ENCODE measurements at regions not wholly inside any gene's neighbourhood (a gene's known extent, or its start where the extent isn't known, plus 50 kb on each side); places are given as distances from the start of the nearest gene placed in this dataset.
A peak's percentile ranks its signal among the peaks of the same experiment; 100 is the strongest.

DNA sequence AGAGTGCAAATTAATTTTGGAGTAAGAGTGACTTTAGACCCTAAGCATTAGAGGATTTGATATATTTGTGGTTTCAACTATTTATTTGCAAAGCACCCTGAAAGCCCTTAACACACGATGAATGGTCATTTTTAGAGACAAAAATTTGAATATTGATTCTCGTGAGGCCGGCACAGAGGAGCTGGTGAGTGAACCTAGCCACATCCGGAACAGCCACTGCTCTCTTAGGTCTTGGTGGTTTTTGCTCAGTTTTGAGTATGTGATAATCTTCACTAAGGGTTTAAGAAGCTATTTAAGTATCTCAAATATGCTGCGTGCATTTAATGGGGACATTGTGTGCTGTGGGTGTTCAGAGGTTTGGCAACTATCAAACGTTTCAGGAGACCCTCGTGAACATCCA is 204.8 kb downstream of the TSN start:
- H3K4me3 ChIP-seq (ENCODE audit: low read length in 2 of 2), result no peak overlapping the region
- H3K9me3 ChIP-seq (ENCODE audit: control insufficient read depth in 2 of 2, low read length in 2 of 2), result no peaks in the 10 kb centered on the region
- no peaks in the 10 kb centered on the region for H3K36me3 ChIP-seq (ENCODE audit: control insufficient read depth in 2 of 2, insufficient read depth in 2 of 2, low read length in 2 of 2)
- H3K4me1 ChIP-seq (ENCODE audit: control insufficient read depth, insufficient read depth, low read length), result no peaks in the 10 kb centered on the region
- no peak overlapping the region for H3K9ac ChIP-seq (ENCODE audit: low read length in 2 of 2)
- H3K27ac ChIP-seq (ENCODE audit: low read length), result no peak overlapping the region
- peaks cover 0 to 4% of the 10 kb centered on the region in 2 donors for H3K27me3 ChIP-seq (ENCODE audit: control insufficient read depth in 1 of 2, insufficient read depth in 2 of 2, low read length in 2 of 2)

DNA sequence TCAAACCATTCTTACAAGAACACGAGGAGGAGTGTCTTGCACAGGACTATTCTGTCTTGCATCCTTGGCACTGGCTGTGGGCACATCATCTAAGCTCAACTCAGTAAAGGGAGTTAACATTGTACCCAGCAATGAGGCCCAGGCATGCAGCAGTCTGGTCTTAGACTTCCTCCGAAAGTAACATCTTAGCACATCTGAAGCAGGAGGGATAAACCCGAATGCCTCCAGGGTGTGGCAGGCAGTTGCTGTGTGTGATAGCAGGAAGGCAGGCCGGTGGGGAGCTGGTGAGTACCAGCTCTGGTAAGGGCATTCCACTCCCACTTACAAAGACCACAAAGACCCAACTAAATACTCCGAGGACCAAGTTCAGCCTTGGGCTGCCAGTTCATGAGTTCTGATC is 206.3 kb downstream of the TSN start:
- Histone ChIP-seq H3K27me3 (ENCODE audit: control insufficient read depth in 1 of 2, insufficient read depth in 2 of 2, low read length in 2 of 2) (no peaks in the 10 kb centered on the region), H3K9me3 (ENCODE audit: control insufficient read depth in 2 of 2, low read length in 2 of 2) (no peaks in the 10 kb centered on the region), H3K9ac (ENCODE audit: low read length in 2 of 2) (no peak overlapping the region), H3K36me3 (ENCODE audit: control insufficient read depth in 2 of 2, insufficient read depth in 2 of 2, low read length in 2 of 2) (no peaks in the 10 kb centered on the region), H3K27ac (ENCODE audit: low read length) (no peak overlapping the region), H3K4me3 (ENCODE audit: low read length in 2 of 2) (no peak overlapping the region), H3K4me1 (ENCODE audit: control insufficient read depth, insufficient read depth, low read length) (no peaks in the 10 kb centered on the region)

DNA sequence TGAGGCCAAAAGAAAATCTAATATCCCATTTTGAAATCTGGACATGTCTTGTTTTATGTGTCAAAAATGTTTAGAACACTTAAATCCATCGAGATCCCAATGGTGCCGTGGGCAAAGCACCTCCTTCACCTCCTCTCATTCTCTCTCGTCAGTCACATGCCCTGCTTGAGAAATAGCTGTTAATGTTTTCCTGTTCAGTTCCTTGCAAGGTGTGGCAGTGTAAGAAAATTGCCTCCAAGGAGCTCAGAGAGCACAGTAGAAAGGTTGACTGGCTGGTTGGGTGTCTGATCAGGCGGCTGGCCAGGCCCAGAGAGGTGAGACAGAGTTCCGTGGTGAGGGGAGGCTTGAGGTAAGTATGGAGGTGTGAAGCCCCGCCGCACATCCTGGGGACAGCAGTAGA is 210.2 kb downstream of the TSN start:
- Histone ChIP-seq H3K4me1 (ENCODE audit: control insufficient read depth, insufficient read depth, low read length) (no peaks in the 10 kb centered on the region), H3K27ac (ENCODE audit: low read length) (no peak overlapping the region), H3K36me3 (ENCODE audit: control insufficient read depth in 2 of 2, insufficient read depth in 2 of 2, low read length in 2 of 2) (no peaks in the 10 kb centered on the region), H3K27me3 (ENCODE audit: control insufficient read depth in 1 of 2, insufficient read depth in 2 of 2, low read length in 2 of 2) (no peaks in the 10 kb centered on the region), H3K9ac (ENCODE audit: low read length in 2 of 2) (no peak overlapping the region), H3K9me3 (ENCODE audit: control insufficient read depth in 2 of 2, low read length in 2 of 2) (no peaks in the 10 kb centered on the region), H3K4me3 (ENCODE audit: low read length in 2 of 2) (no peak overlapping the region)

DNA sequence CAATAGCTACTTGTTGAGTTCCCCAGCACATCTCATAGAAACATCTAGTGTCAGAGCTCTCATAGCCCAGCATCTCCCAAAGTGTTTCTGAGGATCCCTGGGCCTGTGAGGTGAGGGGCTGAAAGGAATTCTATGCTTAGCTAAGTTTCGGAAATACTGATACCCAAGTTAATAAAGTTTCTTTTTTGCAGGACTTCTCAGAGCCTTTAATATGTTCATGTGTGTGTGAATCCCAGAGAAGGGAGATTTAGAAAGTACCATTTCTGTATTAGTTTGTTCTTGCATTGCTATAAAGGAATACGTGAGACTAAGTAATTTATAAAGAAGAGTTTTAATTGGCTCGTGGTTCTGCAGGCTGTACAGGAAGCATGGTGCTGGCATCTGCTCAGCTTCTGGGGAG is 211.2 kb downstream of the TSN start:
- H3K4me3 ChIP-seq (ENCODE audit: low read length in 2 of 2), result no peak overlapping the region

DNA sequence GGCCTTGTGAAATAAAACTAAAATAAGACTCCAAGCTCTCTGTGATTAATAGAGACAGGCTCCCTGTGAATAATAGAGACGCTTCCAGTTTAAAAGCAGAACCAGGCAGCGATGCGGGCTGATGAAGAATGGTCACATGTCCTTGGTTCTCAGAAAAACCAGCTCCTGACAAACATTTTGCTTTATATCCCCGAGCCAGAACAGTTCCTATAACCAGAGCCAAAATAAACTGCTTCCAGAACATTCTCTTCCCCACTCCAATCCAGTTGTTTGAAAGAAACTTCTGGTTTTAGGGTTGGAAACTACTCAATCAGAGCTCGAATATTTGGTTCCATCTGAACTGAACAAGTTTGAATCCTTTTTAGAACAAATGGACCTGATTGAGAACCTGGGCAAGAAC is 213.7 kb downstream of the TSN start:
- Histone ChIP-seq H3K27me3 (ENCODE audit: control insufficient read depth in 1 of 2, insufficient read depth in 2 of 2, low read length in 2 of 2) (no peaks in the 10 kb centered on the region), H3K27ac (ENCODE audit: low read length) (no peak overlapping the region)

More for the DNA sequence above, 211.2 kb downstream of the TSN start:
- H3K9ac ChIP-seq (ENCODE audit: low read length in 2 of 2), result no peak overlapping the region
- H3K4me1 ChIP-seq (ENCODE audit: control insufficient read depth, insufficient read depth, low read length), result no peaks in the 10 kb centered on the region
- H3K36me3 ChIP-seq (ENCODE audit: control insufficient read depth in 2 of 2, insufficient read depth in 2 of 2, low read length in 2 of 2), result no peaks in the 10 kb centered on the region
- H3K27ac ChIP-seq (ENCODE audit: low read length), result no peak overlapping the region
- H3K9me3 ChIP-seq (ENCODE audit: control insufficient read depth in 2 of 2, low read length in 2 of 2), result no peaks in the 10 kb centered on the region
- H3K27me3 ChIP-seq (ENCODE audit: control insufficient read depth in 1 of 2, insufficient read depth in 2 of 2, low read length in 2 of 2), result no peaks in the 10 kb centered on the region

DNA sequence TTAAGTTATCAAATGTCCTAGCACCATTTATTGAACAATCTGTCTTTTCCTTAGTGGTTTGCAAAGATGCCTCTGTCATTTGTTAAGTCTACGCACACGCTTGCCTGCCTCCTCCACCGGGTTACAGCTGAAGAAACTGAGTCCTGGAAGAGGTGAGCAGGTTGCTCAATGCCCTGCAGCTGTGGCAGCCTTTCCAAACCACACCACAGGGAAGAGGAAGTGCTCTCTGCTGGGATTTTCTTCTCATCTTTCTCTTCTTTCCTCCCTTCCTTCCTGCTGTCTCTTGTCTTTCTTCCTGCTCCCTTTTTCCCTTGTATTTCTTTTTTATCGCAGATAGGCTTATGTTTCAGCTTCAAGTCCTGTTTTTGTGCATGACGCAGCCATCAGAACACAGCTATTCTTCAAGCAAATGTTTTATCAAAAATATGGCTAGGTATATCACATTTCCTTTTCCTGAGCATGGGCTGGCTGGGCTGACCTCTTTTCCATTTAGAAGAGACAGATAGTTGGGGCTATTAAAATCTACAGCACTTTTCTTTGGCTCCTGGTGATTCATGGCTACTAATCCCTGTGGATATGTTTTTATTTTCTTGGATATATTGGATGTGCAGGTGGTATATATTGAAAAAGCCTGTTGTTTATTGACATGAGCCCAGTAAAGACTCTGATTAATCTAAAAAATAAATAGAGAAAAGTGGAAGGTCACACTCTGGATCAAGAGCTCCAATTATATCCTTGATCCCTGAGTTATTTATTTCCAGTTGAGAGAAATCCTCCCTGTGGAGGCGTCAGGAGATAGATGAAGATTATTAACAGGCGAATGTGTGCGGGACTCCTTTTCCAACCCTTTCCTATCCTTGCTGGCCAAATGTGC is 214.6 kb downstream of the TSN start:
- H3K27me3 ChIP-seq (ENCODE audit: control insufficient read depth in 1 of 2, insufficient read depth in 2 of 2, low read length in 2 of 2), result no peaks in the 10 kb centered on the region
- H3K9ac ChIP-seq (ENCODE audit: low read length in 2 of 2), result no peak overlapping the region
- no peak overlapping the region for H3K27ac ChIP-seq (ENCODE audit: low read length)
- no peaks in the 10 kb centered on the region for H3K36me3 ChIP-seq (ENCODE audit: control insufficient read depth in 2 of 2, insufficient read depth in 2 of 2, low read length in 2 of 2)
- peaks cover 4% of the 10 kb centered on the region for H3K4me1 ChIP-seq (ENCODE audit: control insufficient read depth, insufficient read depth, low read length)
- H3K9me3 ChIP-seq (ENCODE audit: control insufficient read depth in 2 of 2, low read length in 2 of 2), result no peaks in the 10 kb centered on the region
- H3K4me3 ChIP-seq (ENCODE audit: low read length in 2 of 2), result no peak overlapping the region

More for the DNA sequence above, 213.7 kb downstream of the TSN start:
- Histone ChIP-seq H3K36me3 (ENCODE audit: control insufficient read depth in 2 of 2, insufficient read depth in 2 of 2, low read length in 2 of 2) (no peaks in the 10 kb centered on the region), H3K4me1 (ENCODE audit: control insufficient read depth, insufficient read depth, low read length) (no peaks in the 10 kb centered on the region), H3K4me3 (ENCODE audit: low read length in 2 of 2) (peak overlapping the region in 1 of 2 donors; percentile 36), H3K9me3 (ENCODE audit: control insufficient read depth in 2 of 2, low read length in 2 of 2) (no peaks in the 10 kb centered on the region), H3K9ac (ENCODE audit: low read length in 2 of 2) (peak overlapping the region in 1 of 2 donors; percentile 19)

DNA sequence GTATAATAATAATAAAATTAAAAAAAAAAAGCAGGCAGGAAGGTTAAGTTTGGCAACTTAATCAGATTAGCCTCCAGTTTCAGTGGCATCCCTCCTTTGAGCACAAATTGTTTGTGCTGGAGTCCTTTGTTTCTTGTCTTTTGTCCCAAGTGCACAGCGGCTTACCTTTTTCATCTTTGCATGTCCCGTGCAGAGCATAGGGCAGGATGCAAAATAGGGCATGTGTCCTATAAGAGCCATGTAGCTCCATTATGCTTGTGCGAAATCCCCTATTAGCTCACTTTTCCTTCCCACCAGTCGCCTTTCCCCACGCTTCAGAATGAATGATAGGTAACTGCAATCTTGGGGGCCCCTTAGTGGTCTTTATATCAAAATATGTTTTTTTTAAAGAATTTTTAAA is 216.8 kb downstream of the TSN start:
- Histone ChIP-seq H3K27ac (ENCODE audit: low read length) (no peak overlapping the region), H3K9me3 (ENCODE audit: control insufficient read depth in 2 of 2, low read length in 2 of 2) (no peaks in the 10 kb centered on the region), H3K27me3 (ENCODE audit: control insufficient read depth in 1 of 2, insufficient read depth in 2 of 2, low read length in 2 of 2) (no peaks in the 10 kb centered on the region), H3K36me3 (ENCODE audit: control insufficient read depth in 2 of 2, insufficient read depth in 2 of 2, low read length in 2 of 2) (no peaks in the 10 kb centered on the region), H3K4me1 (ENCODE audit: control insufficient read depth, insufficient read depth, low read length) (peaks cover 7% of the 10 kb centered on the region), H3K9ac (ENCODE audit: low read length in 2 of 2) (no peak overlapping the region), H3K4me3 (ENCODE audit: low read length in 2 of 2) (no peak overlapping the region)

DNA sequence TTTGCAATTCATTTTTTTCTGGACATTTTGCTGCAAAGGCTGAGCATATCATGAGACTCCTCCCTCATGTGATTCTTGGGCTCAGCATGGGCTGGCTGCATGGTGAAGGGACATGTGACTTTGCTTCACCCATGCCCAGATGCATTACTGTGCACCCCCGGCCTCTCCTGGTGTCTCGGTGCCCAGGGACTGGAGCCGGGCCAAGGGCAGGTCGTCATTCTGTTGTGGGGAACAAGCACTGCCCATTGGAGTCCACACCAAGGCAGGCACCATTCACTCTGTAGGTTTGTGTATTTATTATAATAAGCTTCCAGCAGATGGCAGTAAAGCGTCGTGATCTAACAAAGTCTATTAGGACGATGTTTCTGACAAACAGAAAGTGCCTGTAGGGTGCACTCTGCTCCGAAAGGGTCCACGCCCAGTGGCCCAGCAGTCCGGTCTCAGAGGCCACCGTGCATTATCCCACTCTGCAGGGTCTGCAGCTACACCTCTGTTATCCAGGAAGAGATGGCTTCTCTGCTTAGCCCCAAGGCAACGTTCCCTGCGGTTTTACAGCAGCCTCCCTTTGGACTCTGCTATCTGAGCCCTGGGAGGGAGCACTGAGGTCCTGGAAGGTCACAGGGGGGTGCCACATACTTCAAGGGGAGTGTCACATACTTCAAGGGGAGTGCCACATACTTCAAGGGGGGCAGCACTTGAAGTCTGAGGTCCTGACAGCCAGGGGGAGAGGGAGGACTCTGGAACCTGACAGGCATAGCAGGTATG is 219.6 kb downstream of the TSN start:
- peak overlapping the region; percentile 2 to 47 for H3K9ac ChIP-seq (ENCODE audit: low read length in 2 of 2)
- peaks cover 7% of the 10 kb centered on the region for H3K4me1 ChIP-seq (ENCODE audit: control insufficient read depth, insufficient read depth, low read length)
- peak overlapping the region; percentile 65 to 76 for H3K4me3 ChIP-seq (ENCODE audit: low read length in 2 of 2)
- H3K27me3 ChIP-seq (ENCODE audit: control insufficient read depth in 1 of 2, insufficient read depth in 2 of 2, low read length in 2 of 2), result no peaks in the 10 kb centered on the region
- H3K36me3 ChIP-seq (ENCODE audit: control insufficient read depth in 2 of 2, insufficient read depth in 2 of 2, low read length in 2 of 2), result no peaks in the 10 kb centered on the region
- H3K9me3 ChIP-seq (ENCODE audit: control insufficient read depth in 2 of 2, low read length in 2 of 2), result no peaks in the 10 kb centered on the region
- H3K27ac ChIP-seq (ENCODE audit: low read length), result no peak overlapping the region

DNA sequence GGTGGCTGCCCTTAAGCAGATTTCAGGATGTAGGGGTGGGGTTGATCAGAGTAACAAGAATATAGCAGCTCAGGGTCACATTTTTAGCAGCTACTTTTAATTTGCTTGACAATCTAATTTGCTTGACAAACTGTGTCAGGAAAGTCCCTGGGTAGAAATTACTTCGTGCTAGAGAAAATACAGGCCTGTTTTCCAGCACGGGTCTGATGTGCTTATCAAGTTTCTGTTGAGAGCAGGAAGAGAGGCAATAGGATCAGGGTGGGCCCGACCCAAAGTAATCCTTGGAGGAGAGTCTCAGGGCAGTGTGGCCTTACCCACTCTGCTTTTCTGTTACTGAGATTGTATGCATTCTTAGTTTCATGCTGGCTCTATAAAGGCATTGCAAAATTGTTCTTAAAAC is 221.5 kb downstream of the TSN start:
- Histone ChIP-seq H3K36me3 (ENCODE audit: control insufficient read depth in 2 of 2, insufficient read depth in 2 of 2, low read length in 2 of 2) (no peaks in the 10 kb centered on the region), H3K27ac (ENCODE audit: low read length) (no peak overlapping the region), H3K9me3 (ENCODE audit: control insufficient read depth in 2 of 2, low read length in 2 of 2) (no peaks in the 10 kb centered on the region), H3K4me1 (ENCODE audit: control insufficient read depth, insufficient read depth, low read length) (peaks cover 7% of the 10 kb centered on the region), H3K9ac (ENCODE audit: low read length in 2 of 2) (no peak overlapping the region), H3K4me3 (ENCODE audit: low read length in 2 of 2) (no peak overlapping the region), H3K27me3 (ENCODE audit: control insufficient read depth in 1 of 2, insufficient read depth in 2 of 2, low read length in 2 of 2) (no peaks in the 10 kb centered on the region)

DNA sequence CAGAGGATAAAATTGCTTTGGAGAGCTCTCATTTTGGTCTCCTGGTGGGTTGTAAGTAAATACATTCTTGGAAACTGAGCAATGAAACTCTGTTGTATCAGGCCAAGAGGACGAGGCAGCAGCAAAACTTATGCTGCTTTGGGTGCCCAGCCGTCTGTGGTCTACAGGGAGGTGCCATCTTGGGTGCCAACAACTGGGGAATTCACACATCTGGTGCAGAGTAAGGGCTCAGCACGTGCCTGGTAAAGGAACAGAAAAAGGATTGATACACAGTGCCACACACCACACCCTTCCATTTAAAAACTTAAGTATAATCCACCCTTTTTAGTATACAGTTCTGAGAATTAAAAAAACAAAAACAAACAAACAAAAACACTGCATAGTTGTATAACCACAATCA is 221.9 kb downstream of the TSN start:
- H3K27me3 ChIP-seq (ENCODE audit: control insufficient read depth in 1 of 2, insufficient read depth in 2 of 2, low read length in 2 of 2), result no peaks in the 10 kb centered on the region
- no peak overlapping the region for H3K27ac ChIP-seq (ENCODE audit: low read length)
- peaks cover 7% of the 10 kb centered on the region for H3K4me1 ChIP-seq (ENCODE audit: control insufficient read depth, insufficient read depth, low read length)
- no peaks in the 10 kb centered on the region for H3K36me3 ChIP-seq (ENCODE audit: control insufficient read depth in 2 of 2, insufficient read depth in 2 of 2, low read length in 2 of 2)
- no peak overlapping the region for H3K9ac ChIP-seq (ENCODE audit: low read length in 2 of 2)
- no peaks in the 10 kb centered on the region for H3K9me3 ChIP-seq (ENCODE audit: control insufficient read depth in 2 of 2, low read length in 2 of 2)
- no peak overlapping the region for H3K4me3 ChIP-seq (ENCODE audit: low read length in 2 of 2)

DNA sequence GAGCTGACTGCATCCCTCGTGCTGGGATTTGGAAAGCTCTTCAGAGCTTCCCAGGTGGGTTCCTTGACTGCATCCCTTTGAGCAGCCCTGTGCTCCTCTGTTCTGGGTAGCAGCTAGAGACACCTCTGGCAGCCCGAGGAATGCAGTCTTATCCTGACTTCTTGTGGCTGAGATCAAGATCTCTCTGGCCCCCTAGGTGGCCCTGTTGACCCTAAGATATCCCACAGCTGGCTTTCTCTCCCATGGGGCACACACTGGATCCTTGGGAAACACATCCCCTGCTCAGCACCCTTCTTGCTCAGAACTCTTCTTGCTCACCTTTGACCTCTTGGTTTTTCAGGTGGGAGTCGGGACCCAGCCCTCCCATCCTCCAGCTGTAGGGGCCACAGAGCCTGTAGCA is 237.2 kb downstream of the TSN start:
- no peak overlapping the region for H3K4me3 ChIP-seq (ENCODE audit: low read length in 2 of 2)
- peaks cover 0 to 3% of the 10 kb centered on the region in 2 donors for H3K9me3 ChIP-seq (ENCODE audit: control insufficient read depth in 2 of 2, low read length in 2 of 2)
- H3K4me1 ChIP-seq (ENCODE audit: control insufficient read depth, insufficient read depth, low read length), result no peaks in the 10 kb centered on the region
- H3K36me3 ChIP-seq (ENCODE audit: control insufficient read depth in 2 of 2, insufficient read depth in 2 of 2, low read length in 2 of 2), result no peaks in the 10 kb centered on the region
- no peak overlapping the region for H3K9ac ChIP-seq (ENCODE audit: low read length in 2 of 2)
- no peaks in the 10 kb centered on the region for H3K27me3 ChIP-seq (ENCODE audit: control insufficient read depth in 1 of 2, insufficient read depth in 2 of 2, low read length in 2 of 2)
- no peak overlapping the region for H3K27ac ChIP-seq (ENCODE audit: low read length)

Data from stomach smooth muscle (tissue), 2 donors.